CD4-positive, alpha-beta memory T cell (primary cell): ENCODE measurements at regions not wholly inside any gene's neighbourhood (a gene's known extent, or its start where the extent isn't known, plus 50 kb on each side); places are given as distances from the start of the nearest gene placed in this dataset.
A peak's percentile ranks its signal among the peaks of the same experiment; 100 is the strongest.

Source experiments
- CTCF ChIA-PET: fragments of 350-600 bp; sonication (Branson Sonifier 250); formaldehyde crosslinking; loops from one replicate; lab custom pipeline; 2021; ENCODE audit warnings: inconsistent platforms; ENCODE audit not compliant: partially characterized antibody; lab: Charles Lee
- POLR2A ChIA-PET: fragments of 350-600 bp; sonication (Branson Sonifier 250); formaldehyde crosslinking; loops from one replicate; lab custom pipeline; 2021; ENCODE audit not compliant: partially characterized antibody; lab: Charles Lee
- DNase-seq, 5 donors: peaks; one replicate each; pipeline versions ENCODE4 v3.0.0 to v3.0.0-alpha.2; 2020 to 2022; ENCODE audit warnings: mixed read lengths in 1 of 5
- H3K27ac ChIP-seq: one replicate; pipeline ENCODE4 v1.7.0; 2013; ENCODE audit warnings: low read depth, low read length
- H3K27me3 ChIP-seq: 2 replicates; pipeline ENCODE4 v1.7.0; 2013; ENCODE audit warnings: mild to moderate bottlenecking, low read length, moderate library complexity; ENCODE audit not compliant: insufficient read depth
- H3K36me3 ChIP-seq: 2 replicates; pipeline ENCODE4 v1.7.0; 2013; ENCODE audit warnings: mild to moderate bottlenecking, low read length, moderate library complexity; ENCODE audit not compliant: insufficient read depth
- H3K4me1 ChIP-seq: 2 replicates; pipeline ENCODE4 v1.7.0; 2013; ENCODE audit warnings: mild to moderate bottlenecking, low read length, moderate library complexity; ENCODE audit not compliant: insufficient read depth
- H3K4me3 ChIP-seq, 2 donors: one replicate each; pipeline ENCODE4 v1.7.0; 2013; ENCODE audit warnings: low read length in 2 of 2, mild to moderate bottlenecking in 1 of 2
- H3K9me3 ChIP-seq, 2 donors: one replicate each; pipeline ENCODE4 v1.7.0; 2013; ENCODE audit warnings: low read length in 2 of 2, control low read depth in 1 of 2; ENCODE audit not compliant: control insufficient read depth in 1 of 2
- H3K27ac Mint-ChIP-seq, 7 donors: one replicate each; pipeline ENCODE4 v1.8.0; 2020 to 2021; ENCODE audit warnings: mixed read lengths in 7 of 7, mild to moderate bottlenecking in 6 of 7, inconsistent platforms in 3 of 7, moderate library complexity in 3 of 7
- H3K27me3 Mint-ChIP-seq, 2 donors: one replicate each; pipeline ENCODE4 v1.8.0; 2020 to 2021; ENCODE audit warnings: mixed read lengths in 2 of 2
- H3K36me3 Mint-ChIP-seq, 2 donors: one replicate each; pipeline ENCODE4 v1.8.0; 2020 to 2021; ENCODE audit warnings: mixed read lengths in 2 of 2, inconsistent platforms in 1 of 2, mild to moderate bottlenecking in 1 of 2
- H3K4me1 Mint-ChIP-seq, 4 donors: one replicate each; pipeline ENCODE4 v1.8.0; 2020 to 2021; ENCODE audit warnings: mixed read lengths in 4 of 4, mild to moderate bottlenecking in 1 of 4
- H3K4me3 Mint-ChIP-seq, 8 donors: one replicate each; pipeline ENCODE4 v1.8.0; 2020 to 2021; ENCODE audit warnings: mixed read lengths in 8 of 8, mild to moderate bottlenecking in 7 of 8, moderate library complexity in 6 of 8, inconsistent platforms in 3 of 8
- H3K9me3 Mint-ChIP-seq, 8 donors: one replicate each; pipeline ENCODE4 v1.8.0; 2020 to 2021; ENCODE audit warnings: mixed read lengths in 8 of 8, mild to moderate bottlenecking in 5 of 8, inconsistent platforms in 3 of 8, moderate library complexity in 1 of 8
- intact Hi-C: fragments of 100-400 bp; cut with micrococcal nuclease; formaldehyde crosslinking; loops from one replicate; pipeline ENCODE4 v1.15.1; 2023

- Mint-ChIP-seq H3K4me1 (no peaks in the 10 kb centered on the region), H3K9me3 (peaks cover 0 to 2% (median 0%) of the 10 kb centered on the region in 8 donors), H3K27me3 (peaks cover 2 to 3% of the 10 kb centered on the region in 2 donors), H3K36me3 (no peaks in the 10 kb centered on the region), H3K27ac (no peak overlapping the region), H3K4me3 (no peak overlapping the region)
- ChIA-PET POLR2A (no interaction called here), CTCF (interaction anchor here (1.6 kb wide), 1 partner anchor 9 kb away, joined by 7 read pairs; no protein-coding TSS in a partner anchor)
- intact Hi-C loops = no loop called here
- no peaks in the 10 kb centered on the region for H3K4me1 ChIP-seq
- DNase-seq = no peak
- H3K27me3 ChIP-seq = no peaks in the 10 kb centered on the region
- no peaks in the 10 kb centered on the region for H3K9me3 ChIP-seq
- H3K27ac ChIP-seq = no peak overlapping the region
- H3K4me3 ChIP-seq = no peak overlapping the region
- no peaks in the 10 kb centered on the region for H3K36me3 ChIP-seq
These were observed 75.7 kb upstream of the TPRG1 start for GRCh38 chr3:189096092-189096491.

DNA sequence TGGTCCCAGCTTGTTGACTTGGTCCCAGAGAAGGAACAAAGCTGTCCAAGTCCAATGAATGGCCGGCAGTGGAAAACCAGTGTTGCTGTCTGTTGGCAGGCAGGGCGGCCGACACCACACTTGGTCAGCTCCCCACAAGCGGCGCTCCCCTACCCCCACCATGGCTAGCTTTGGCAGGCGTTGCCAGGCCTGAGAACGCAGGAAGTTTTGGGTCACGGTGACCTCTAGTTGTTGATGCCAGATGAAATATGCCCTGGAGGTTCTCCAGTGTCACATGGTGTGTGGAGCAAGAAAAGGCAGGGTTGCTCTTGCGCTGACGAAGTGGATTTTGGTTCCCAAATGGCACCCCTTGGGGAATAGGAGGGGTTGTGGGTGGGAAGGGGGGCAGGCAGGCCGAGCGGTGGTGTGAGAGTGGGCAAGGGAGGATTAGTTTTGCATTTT is 72.7 kb upstream of the TPRG1 start:
- no peaks in the 10 kb centered on the region for H3K27me3 ChIP-seq
- Mint-ChIP-seq H3K36me3 (no peaks in the 10 kb centered on the region), H3K4me3 (no peak overlapping the region), H3K27me3 (peaks cover 0 to 3% of the 10 kb centered on the region in 2 donors), H3K4me1 (no peaks in the 10 kb centered on the region), H3K9me3 (peaks cover 0 to 2% (median 0%) of the 10 kb centered on the region in 8 donors), H3K27ac (no peak overlapping the region)
- ChIA-PET POLR2A (no interaction called here), CTCF (interaction anchor here (1.2 kb wide), 1 partner anchor 34 kb away, joined by 3 read pairs; no protein-coding TSS in a partner anchor)
- no peaks in the 10 kb centered on the region for H3K9me3 ChIP-seq
- no peak overlapping the region for H3K4me3 ChIP-seq
- H3K27ac ChIP-seq = no peak overlapping the region
- intact Hi-C loops = no loop called here
- H3K4me1 ChIP-seq = no peaks in the 10 kb centered on the region
- no peak for DNase-seq
- no peaks in the 10 kb centered on the region for H3K36me3 ChIP-seq

GRCh38 chr3:189099505-189100290 is 72.1 kb upstream of the TPRG1 start:
- Mint-ChIP-seq H3K9me3 (peaks cover 0 to 2% (median 0%) of the 10 kb centered on the region in 8 donors), H3K27me3 (peaks cover 0 to 3% of the 10 kb centered on the region in 2 donors), H3K4me1 (no peaks in the 10 kb centered on the region), H3K4me3 (no peak overlapping the region), H3K27ac (no peak overlapping the region), H3K36me3 (no peaks in the 10 kb centered on the region)
- ChIA-PET POLR2A (no interaction called here), CTCF (interaction anchor here (2.1 kb wide), 1 partner anchor 58 kb away, joined by 9 read pairs; no protein-coding TSS in a partner anchor)
- Histone ChIP-seq H3K9me3 (no peaks in the 10 kb centered on the region), H3K4me1 (no peaks in the 10 kb centered on the region), H3K27ac (no peak overlapping the region), H3K27me3 (no peaks in the 10 kb centered on the region), H3K4me3 (no peak overlapping the region), H3K36me3 (no peaks in the 10 kb centered on the region)
- DNase-seq = no peak
- intact Hi-C loops = no loop called here

DNA sequence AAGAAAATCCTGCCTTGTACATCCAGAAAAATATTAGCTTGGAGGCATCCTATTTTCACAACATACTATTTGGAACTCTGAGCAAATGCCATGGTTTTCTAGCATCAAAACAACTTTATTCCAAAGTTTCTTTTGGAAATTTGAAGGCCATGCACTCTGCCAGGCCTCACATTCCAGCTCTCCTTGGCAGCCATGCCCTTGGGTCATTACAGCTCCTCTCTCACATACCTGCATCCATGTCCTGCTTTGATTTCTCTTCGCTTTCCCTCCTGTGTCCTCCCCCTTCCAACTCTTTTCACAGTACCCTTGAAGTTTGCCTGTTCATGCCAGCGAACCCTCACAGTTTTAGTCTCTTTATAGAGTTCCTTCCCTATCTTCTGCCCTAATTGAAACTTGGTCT is 70.9 kb upstream of the TPRG1 start:
- POLR2A ChIA-PET = no interaction called here
- Histone ChIP-seq H3K4me3 (no peak overlapping the region), H3K4me1 (no peaks in the 10 kb centered on the region), H3K36me3 (no peaks in the 10 kb centered on the region), H3K9me3 (no peaks in the 10 kb centered on the region), H3K27me3 (no peaks in the 10 kb centered on the region), H3K27ac (no peak overlapping the region)
- peaks cover 0 to 3% of the 10 kb centered on the region in 2 donors for H3K27me3 Mint-ChIP-seq
- H3K4me3 Mint-ChIP-seq = no peak overlapping the region
- DNase-seq = no peak
- CTCF ChIA-PET = interaction anchor here (2.1 kb wide), 1 partner anchor 59 kb away, joined by 9 read pairs; no protein-coding TSS in a partner anchor
- no peaks in the 10 kb centered on the region for H3K9me3 Mint-ChIP-seq
- no peaks in the 10 kb centered on the region for H3K4me1 Mint-ChIP-seq
- H3K27ac Mint-ChIP-seq = peak overlapping the region in 1 of 7 donors; percentile 24
- H3K36me3 Mint-ChIP-seq = no peaks in the 10 kb centered on the region
- intact Hi-C loops = no loop called here

- Mint-ChIP-seq H3K36me3 (no peaks in the 10 kb centered on the region), H3K9me3 (no peaks in the 10 kb centered on the region), H3K27ac (no peak overlapping the region), H3K4me3 (no peak overlapping the region), H3K4me1 (no peaks in the 10 kb centered on the region), H3K27me3 (peaks cover 0 to 3% of the 10 kb centered on the region in 2 donors)
- Histone ChIP-seq H3K4me1 (no peaks in the 10 kb centered on the region), H3K27me3 (no peaks in the 10 kb centered on the region), H3K9me3 (no peaks in the 10 kb centered on the region), H3K4me3 (no peak overlapping the region), H3K36me3 (no peaks in the 10 kb centered on the region), H3K27ac (no peak overlapping the region)
- intact Hi-C loops = no loop called here
- no peak for DNase-seq
- ChIA-PET POLR2A (no interaction called here), CTCF (interaction anchor here (1.3 to 2.1 kb wide), 2 partner anchors 60 to 1361 kb away, joined by 3 to 9 read pairs; no protein-coding TSS in a partner anchor)
These were observed 70.2 kb upstream of the TPRG1 start for GRCh38 chr3:189101594-189101993.

GRCh38 chr3:189103208-189103607 is 68.6 kb upstream of the TPRG1 start:
- POLR2A ChIA-PET = no interaction called here
- Mint-ChIP-seq H3K4me3 (no peak overlapping the region), H3K27me3 (peaks cover 0 to 3% of the 10 kb centered on the region in 2 donors), H3K27ac (no peak overlapping the region), H3K4me1 (no peaks in the 10 kb centered on the region), H3K36me3 (no peaks in the 10 kb centered on the region), H3K9me3 (no peaks in the 10 kb centered on the region)
- DNase-seq = no peak
- Histone ChIP-seq H3K27ac (no peak overlapping the region), H3K27me3 (no peaks in the 10 kb centered on the region), H3K4me1 (no peaks in the 10 kb centered on the region), H3K4me3 (no peak overlapping the region), H3K36me3 (no peaks in the 10 kb centered on the region), H3K9me3 (no peaks in the 10 kb centered on the region)
- CTCF ChIA-PET = no interaction called here
- intact Hi-C loops = no loop called here

DNA sequence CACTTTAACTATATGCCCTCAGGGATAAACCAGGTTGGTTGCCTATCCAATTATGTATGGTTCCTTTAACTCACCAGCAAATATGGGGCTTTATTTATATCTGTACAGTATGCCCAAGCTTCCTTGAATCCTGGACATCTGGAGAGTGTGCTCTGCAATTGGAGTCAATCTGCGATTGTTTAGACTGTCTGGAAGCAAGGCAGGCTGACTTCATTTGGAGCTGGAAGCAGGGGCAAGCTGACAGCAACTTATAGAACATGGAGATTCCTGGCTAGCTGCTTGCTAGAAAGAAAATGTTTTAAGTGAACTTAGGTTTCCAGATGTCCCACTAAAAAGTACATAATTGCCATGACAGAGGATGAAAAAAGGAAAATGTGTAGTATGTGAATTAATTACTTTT is 63.7 kb upstream of the TPRG1 start:
- no peak for DNase-seq
- no peaks in the 10 kb centered on the region for H3K36me3 Mint-ChIP-seq
- intact Hi-C loops = no loop called here
- peaks cover 5 to 6% of the 10 kb centered on the region in 2 donors for H3K27me3 Mint-ChIP-seq
- Histone ChIP-seq H3K36me3 (no peaks in the 10 kb centered on the region), H3K4me3 (no peak overlapping the region), H3K9me3 (no peaks in the 10 kb centered on the region), H3K27ac (no peak overlapping the region), H3K4me1 (no peaks in the 10 kb centered on the region), H3K27me3 (no peaks in the 10 kb centered on the region)
- H3K27ac Mint-ChIP-seq = no peak overlapping the region
- no peak overlapping the region for H3K4me3 Mint-ChIP-seq
- peaks cover 0 to 6% (median 0%) of the 10 kb centered on the region in 8 donors for H3K9me3 Mint-ChIP-seq
- ChIA-PET POLR2A (interaction anchor here (0.6 kb wide), 1 partner anchor 69 kb away, joined by 3 read pairs; no protein-coding TSS in a partner anchor), CTCF (interaction anchor here (1.2 kb wide), 1 partner anchor 10 kb away, joined by 3 read pairs; no protein-coding TSS in a partner anchor)
- no peaks in the 10 kb centered on the region for H3K4me1 Mint-ChIP-seq
